ENCODE measurements at regions not wholly inside any gene's neighbourhood (a gene's known extent, or its start where the extent isn't known, plus 50 kb on each side); places are given as distances from the start of the nearest gene placed in this dataset.

DNA sequence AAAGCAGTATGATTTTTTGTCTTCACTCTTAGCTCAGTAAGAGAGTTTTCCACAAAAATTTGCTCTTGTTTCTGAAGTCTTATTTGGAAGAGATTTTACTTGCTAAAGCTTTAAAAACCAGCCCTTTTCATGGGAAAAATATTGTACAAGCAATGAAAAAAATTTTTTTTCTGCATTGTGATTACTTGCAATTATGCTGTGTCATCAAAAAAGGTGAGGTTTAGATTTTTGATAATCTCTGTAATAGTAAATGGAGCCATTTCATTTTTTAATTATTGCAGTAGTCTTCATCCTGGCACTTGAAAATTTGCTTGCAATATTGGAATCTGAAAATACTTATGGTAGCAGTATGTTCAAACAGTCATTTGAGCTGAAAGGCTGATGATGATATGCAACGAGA is 447.4 kb downstream of the SH2D4B start:
- TF ChIP-seq, protein P1, sequence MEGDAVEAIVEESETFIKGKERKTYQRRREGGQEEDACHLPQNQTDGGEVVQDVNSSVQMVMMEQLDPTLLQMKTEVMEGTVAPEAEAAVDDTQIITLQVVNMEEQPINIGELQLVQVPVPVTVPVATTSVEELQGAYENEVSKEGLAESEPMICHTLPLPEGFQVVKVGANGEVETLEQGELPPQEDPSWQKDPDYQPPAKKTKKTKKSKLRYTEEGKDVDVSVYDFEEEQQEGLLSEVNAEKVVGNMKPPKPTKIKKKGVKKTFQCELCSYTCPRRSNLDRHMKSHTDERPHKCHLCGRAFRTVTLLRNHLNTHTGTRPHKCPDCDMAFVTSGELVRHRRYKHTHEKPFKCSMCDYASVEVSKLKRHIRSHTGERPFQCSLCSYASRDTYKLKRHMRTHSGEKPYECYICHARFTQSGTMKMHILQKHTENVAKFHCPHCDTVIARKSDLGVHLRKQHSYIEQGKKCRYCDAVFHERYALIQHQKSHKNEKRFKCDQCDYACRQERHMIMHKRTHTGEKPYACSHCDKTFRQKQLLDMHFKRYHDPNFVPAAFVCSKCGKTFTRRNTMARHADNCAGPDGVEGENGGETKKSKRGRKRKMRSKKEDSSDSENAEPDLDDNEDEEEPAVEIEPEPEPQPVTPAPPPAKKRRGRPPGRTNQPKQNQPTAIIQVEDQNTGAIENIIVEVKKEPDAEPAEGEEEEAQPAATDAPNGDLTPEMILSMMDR (IDR thresholded peaks at IDR 0.05; ENCODE audit: insufficient read depth, low read length), result no peak
- TF ChIP-seq SPI1 (IDR thresholded peaks at IDR 0.05; ENCODE audit: borderline replicate concordance, low read depth) (no peak), POLR2AphosphoS5 (IDR thresholded peaks at IDR 0.05; ENCODE audit: low read depth) (no peak)
- TF ChIP-seq, protein P2, sequence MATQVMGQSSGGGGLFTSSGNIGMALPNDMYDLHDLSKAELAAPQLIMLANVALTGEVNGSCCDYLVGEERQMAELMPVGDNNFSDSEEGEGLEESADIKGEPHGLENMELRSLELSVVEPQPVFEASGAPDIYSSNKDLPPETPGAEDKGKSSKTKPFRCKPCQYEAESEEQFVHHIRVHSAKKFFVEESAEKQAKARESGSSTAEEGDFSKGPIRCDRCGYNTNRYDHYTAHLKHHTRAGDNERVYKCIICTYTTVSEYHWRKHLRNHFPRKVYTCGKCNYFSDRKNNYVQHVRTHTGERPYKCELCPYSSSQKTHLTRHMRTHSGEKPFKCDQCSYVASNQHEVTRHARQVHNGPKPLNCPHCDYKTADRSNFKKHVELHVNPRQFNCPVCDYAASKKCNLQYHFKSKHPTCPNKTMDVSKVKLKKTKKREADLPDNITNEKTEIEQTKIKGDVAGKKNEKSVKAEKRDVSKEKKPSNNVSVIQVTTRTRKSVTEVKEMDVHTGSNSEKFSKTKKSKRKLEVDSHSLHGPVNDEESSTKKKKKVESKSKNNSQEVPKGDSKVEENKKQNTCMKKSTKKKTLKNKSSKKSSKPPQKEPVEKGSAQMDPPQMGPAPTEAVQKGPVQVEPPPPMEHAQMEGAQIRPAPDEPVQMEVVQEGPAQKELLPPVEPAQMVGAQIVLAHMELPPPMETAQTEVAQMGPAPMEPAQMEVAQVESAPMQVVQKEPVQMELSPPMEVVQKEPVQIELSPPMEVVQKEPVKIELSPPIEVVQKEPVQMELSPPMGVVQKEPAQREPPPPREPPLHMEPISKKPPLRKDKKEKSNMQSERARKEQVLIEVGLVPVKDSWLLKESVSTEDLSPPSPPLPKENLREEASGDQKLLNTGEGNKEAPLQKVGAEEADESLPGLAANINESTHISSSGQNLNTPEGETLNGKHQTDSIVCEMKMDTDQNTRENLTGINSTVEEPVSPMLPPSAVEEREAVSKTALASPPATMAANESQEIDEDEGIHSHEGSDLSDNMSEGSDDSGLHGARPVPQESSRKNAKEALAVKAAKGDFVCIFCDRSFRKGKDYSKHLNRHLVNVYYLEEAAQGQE (IDR thresholded peaks at IDR 0.05; ENCODE audit: insufficient replicate concordance, low read depth), result no peak

All from HL-60 (cell line).